Left ventricle myocardium superior (tissue), 1 donor: ENCODE measurements at regions not wholly inside any gene's neighbourhood (a gene's known extent, or its start where the extent isn't known, plus 50 kb on each side); places are given as distances from the start of the nearest gene placed in this dataset.

Experiments used
- ATAC-seq: fragments of 200-7000 bp; cut with Tn5 transposase; one replicate; pipeline ENCODE4 v1.9.1; 2020; ENCODE audit warnings: mild to moderate bottlenecking, moderate library complexity
- DNase-seq: peaks from one replicate; pipeline ENCODE4 v3.0.0-alpha.2; 2020
- intact Hi-C: fragments of 100-400 bp; cut with micrococcal nuclease; formaldehyde crosslinking; loops from one replicate; pipeline ENCODE4 v1.11.0; 2022
- donor health status: DM: no; HTN: yes; CAD: no; lungs with severe emphysema.

- no peak for ATAC-seq
- intact Hi-C loops = no loop called here
- no peak for DNase-seq
Observed at GRCh38 chr15:87461631-87462030, 794.9 kb downstream of the NTRK3 start.

GRCh38 chr15:87454860-87455259 lies 801.7 kb downstream of the NTRK3 start:
- intact Hi-C loops = no loop called here
- DNase-seq = no peak
- ATAC-seq = no peak

- intact Hi-C loops = no loop called here
Observed at GRCh38 chr15:87450314-87450713, 806.2 kb downstream of the NTRK3 start.

GRCh38 chr15:87439090-87439489 lies 817.4 kb downstream of the NTRK3 start:
- no peak for ATAC-seq
- intact Hi-C loops = no loop called here

More at GRCh38 chr15:87450314-87450713, 806.2 kb downstream of the NTRK3 start:
- no peak for ATAC-seq
- DNase-seq = no peak

GRCh38 chr15:87433871-87434270 lies 822.7 kb downstream of the NTRK3 start:
- DNase-seq = no peak
- intact Hi-C loops = no loop called here
- ATAC-seq = no peak

More at GRCh38 chr15:87439090-87439489, 817.4 kb downstream of the NTRK3 start:
- DNase-seq = no peak

GRCh38 chr15:87429754-87430153 lies 826.8 kb downstream of the NTRK3 start:
- intact Hi-C loops = no loop called here
- DNase-seq (no peak), ATAC-seq (no peak)

- no peak for DNase-seq
- intact Hi-C loops = no loop called here
- ATAC-seq = no peak
Observed at GRCh38 chr15:87420017-87420416, 836.5 kb downstream of the NTRK3 start.

GRCh38 chr15:87419344-87419743 lies 837.2 kb downstream of the NTRK3 start:
- intact Hi-C loops = no loop called here
- ATAC-seq = no peak
- no peak for DNase-seq

GRCh38 chr15:87416591-87417257 lies 839.8 kb downstream of the NTRK3 start:
- no peak for ATAC-seq
- no peak for DNase-seq
- intact Hi-C loops = no loop called here

- intact Hi-C loops = no loop called here
- ATAC-seq = no peak
Observed at GRCh38 chr15:87408902-87409301, 847.6 kb downstream of the NTRK3 start.

GRCh38 chr15:87403973-87404372 lies 852.6 kb downstream of the NTRK3 start:
- no peak for DNase-seq
- intact Hi-C loops = no loop called here
- ATAC-seq = no peak

More at GRCh38 chr15:87408902-87409301, 847.6 kb downstream of the NTRK3 start:
- DNase-seq = no peak

GRCh38 chr15:87401973-87402372 lies 854.6 kb downstream of the NTRK3 start:
- intact Hi-C loops = no loop called here
- no peak for DNase-seq

GRCh38 chr15:87394676-87395075 lies 861.9 kb downstream of the NTRK3 start:
- no peak for DNase-seq
- intact Hi-C loops = no loop called here
- no peak for ATAC-seq

More at GRCh38 chr15:87401973-87402372, 854.6 kb downstream of the NTRK3 start:
- no peak for ATAC-seq

- ATAC-seq = no peak
- intact Hi-C loops = no loop called here
Observed at GRCh38 chr15:87387766-87388165, 868.8 kb downstream of the NTRK3 start.

GRCh38 chr15:87374339-87374738 lies 882.2 kb downstream of the NTRK3 start:
- DNase-seq (no peak), ATAC-seq (no peak)
- intact Hi-C loops = no loop called here

More at GRCh38 chr15:87387766-87388165, 868.8 kb downstream of the NTRK3 start:
- DNase-seq = no peak

- DNase-seq (no peak), ATAC-seq (no peak)
- intact Hi-C loops = no loop called here
Observed at GRCh38 chr15:87369269-87369668, 887.3 kb downstream of the NTRK3 start.

- intact Hi-C loops = no loop called here
- DNase-seq (no peak), ATAC-seq (no peak)
Observed at GRCh38 chr15:87368511-87368910, 888.0 kb downstream of the NTRK3 start.

- intact Hi-C loops = no loop called here
- DNase-seq = no peak
- no peak for ATAC-seq
Observed at GRCh38 chr15:87365186-87365585, 891.4 kb downstream of the NTRK3 start.

- ATAC-seq (no peak), DNase-seq (no peak)
- intact Hi-C loops = no loop called here
Observed at GRCh38 chr15:87362531-87362930, 894.0 kb downstream of the NTRK3 start.

GRCh38 chr15:87357637-87358313 lies 898.8 kb downstream of the NTRK3 start:
- intact Hi-C loops = no loop called here
- DNase-seq (no peak), ATAC-seq (no peak)

GRCh38 chr15:87355946-87356345 lies 900.6 kb downstream of the NTRK3 start:
- no peak for ATAC-seq

More at GRCh38 chr15:87355946-87356345, 900.6 kb downstream of the NTRK3 start:
- DNase-seq = no peak
- intact Hi-C loops = no loop called here
